ENCODE measurements at regions not wholly inside any gene's neighbourhood (a gene's known extent, or its start where the extent isn't known, plus 50 kb on each side); places are given as distances from the start of the nearest gene placed in this dataset.

DNA sequence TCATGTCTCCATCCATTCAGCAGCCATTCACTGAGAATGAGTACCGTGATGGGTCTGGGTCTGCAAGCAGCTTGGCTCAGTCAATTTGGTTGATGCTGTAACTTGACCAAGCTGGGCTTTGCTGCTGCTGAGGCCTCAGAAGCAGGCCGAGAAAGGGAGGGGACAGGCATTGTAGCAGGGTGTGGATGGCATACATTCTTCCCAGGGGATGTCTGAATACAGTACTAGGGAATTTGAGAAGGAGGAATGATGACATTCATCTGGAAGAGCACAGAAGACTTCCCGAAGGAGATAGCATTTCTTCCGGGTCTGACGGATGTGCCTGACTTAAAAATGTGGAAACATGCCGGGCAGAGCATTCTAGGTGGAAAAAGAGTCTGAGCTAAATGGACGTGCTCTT is 105.3 kb upstream of the ADPGK start:
- TF ChIP-seq, protein P1, sequence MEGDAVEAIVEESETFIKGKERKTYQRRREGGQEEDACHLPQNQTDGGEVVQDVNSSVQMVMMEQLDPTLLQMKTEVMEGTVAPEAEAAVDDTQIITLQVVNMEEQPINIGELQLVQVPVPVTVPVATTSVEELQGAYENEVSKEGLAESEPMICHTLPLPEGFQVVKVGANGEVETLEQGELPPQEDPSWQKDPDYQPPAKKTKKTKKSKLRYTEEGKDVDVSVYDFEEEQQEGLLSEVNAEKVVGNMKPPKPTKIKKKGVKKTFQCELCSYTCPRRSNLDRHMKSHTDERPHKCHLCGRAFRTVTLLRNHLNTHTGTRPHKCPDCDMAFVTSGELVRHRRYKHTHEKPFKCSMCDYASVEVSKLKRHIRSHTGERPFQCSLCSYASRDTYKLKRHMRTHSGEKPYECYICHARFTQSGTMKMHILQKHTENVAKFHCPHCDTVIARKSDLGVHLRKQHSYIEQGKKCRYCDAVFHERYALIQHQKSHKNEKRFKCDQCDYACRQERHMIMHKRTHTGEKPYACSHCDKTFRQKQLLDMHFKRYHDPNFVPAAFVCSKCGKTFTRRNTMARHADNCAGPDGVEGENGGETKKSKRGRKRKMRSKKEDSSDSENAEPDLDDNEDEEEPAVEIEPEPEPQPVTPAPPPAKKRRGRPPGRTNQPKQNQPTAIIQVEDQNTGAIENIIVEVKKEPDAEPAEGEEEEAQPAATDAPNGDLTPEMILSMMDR (conservative IDR thresholded peaks at IDR 0.05; ENCODE audit: low read length): no peak
- TF ChIP-seq EZH2phosphoT487 (IDR thresholded peaks at IDR 0.05; ENCODE audit: borderline replicate concordance): no peak

Measured in Loucy (cell line).